ENCODE measurements at regions not wholly inside any gene's neighbourhood (a gene's known extent, or its start where the extent isn't known, plus 50 kb on each side); places are given as distances from the start of the nearest gene placed in this dataset.
"Not testable (repeated sequence)": the region's sequence is repeated elsewhere in the genome, so short reads cannot be mapped to it uniquely, and the experiment has no call there.

- peak; percentile 33 for DNase-seq (ENCODE audit: low spot score)
Measured at GRCh38 chr21:35565204-35565611, 495.1 kb downstream of the SETD4 start.

- DNase-seq (ENCODE audit: low spot score) = no peak
Measured at GRCh38 chr21:35563885-35564451, 496.4 kb downstream of the SETD4 start.

- no peak for DNase-seq (ENCODE audit: low spot score)
Measured at GRCh38 chr21:35562876-35563275, 497.4 kb downstream of the SETD4 start.

GRCh38 chr21:35561116-35561515 is 499.2 kb downstream of the SETD4 start:
- DNase-seq (ENCODE audit: low spot score) = no peak

GRCh38 chr21:35559829-35560225 is 500.5 kb downstream of the SETD4 start:
- DNase-seq (ENCODE audit: low spot score) = no peak

- peak; percentile 12 for DNase-seq (ENCODE audit: low spot score)
Measured at GRCh38 chr21:35559128-35559828, 501.0 kb downstream of the SETD4 start.

- no peak for DNase-seq (ENCODE audit: low spot score)
Measured at GRCh38 chr21:35556536-35556935, 503.8 kb downstream of the SETD4 start.

- not testable (repeated sequence) for DNase-seq (ENCODE audit: low spot score)
Measured at GRCh38 chr21:35552483-35552882, 503.4 kb upstream of the RUNX1 start.

GRCh38 chr21:35548904-35549615 is 500.0 kb upstream of the RUNX1 start:
- DNase-seq (ENCODE audit: low spot score) = no peak

GRCh38 chr21:35547946-35548774 is 499.1 kb upstream of the RUNX1 start:
- no peak for DNase-seq (ENCODE audit: low spot score)

- DNase-seq (ENCODE audit: low spot score) = no peak
Measured at GRCh38 chr21:35543746-35544145, 494.6 kb upstream of the RUNX1 start.

- no peak for DNase-seq (ENCODE audit: low spot score)
Measured at GRCh38 chr21:35540950-35541638, 492.0 kb upstream of the RUNX1 start.

GRCh38 chr21:35538386-35538785 is 489.3 kb upstream of the RUNX1 start:
- DNase-seq (ENCODE audit: low spot score) = no peak

GRCh38 chr21:35537604-35538003 is 488.5 kb upstream of the RUNX1 start:
- no peak for DNase-seq (ENCODE audit: low spot score)

- no peak for DNase-seq (ENCODE audit: low spot score)
Measured at GRCh38 chr21:35533893-35534292, 484.8 kb upstream of the RUNX1 start.

GRCh38 chr21:35530766-35531165 is 481.7 kb upstream of the RUNX1 start:
- peak; percentile 30 for DNase-seq (ENCODE audit: low spot score)

GRCh38 chr21:35529171-35529863 is 480.2 kb upstream of the RUNX1 start:
- DNase-seq (ENCODE audit: low spot score) = peak; percentile 32

GRCh38 chr21:35528116-35529042 is 479.3 kb upstream of the RUNX1 start:
- peak; percentile 72 for DNase-seq (ENCODE audit: low spot score)

GRCh38 chr21:35527358-35527757 is 478.3 kb upstream of the RUNX1 start:
- no peak for DNase-seq (ENCODE audit: low spot score)

GRCh38 chr21:35525443-35525842 is 476.3 kb upstream of the RUNX1 start:
- peak; percentile 80 for DNase-seq (ENCODE audit: low spot score)

Measured in kidney tubule cell (primary cell).